Ammon's horn (tissue), 1 donor: ENCODE measurements at regions not wholly inside any gene's neighbourhood (a gene's known extent, or its start where the extent isn't known, plus 50 kb on each side); places are given as distances from the start of the nearest gene placed in this dataset.

Source experiments
- DNase-seq: peaks from one replicate; pipeline ENCODE4 v3.0.0-alpha.2; 2016; ENCODE audit warnings: low spot score

DNA sequence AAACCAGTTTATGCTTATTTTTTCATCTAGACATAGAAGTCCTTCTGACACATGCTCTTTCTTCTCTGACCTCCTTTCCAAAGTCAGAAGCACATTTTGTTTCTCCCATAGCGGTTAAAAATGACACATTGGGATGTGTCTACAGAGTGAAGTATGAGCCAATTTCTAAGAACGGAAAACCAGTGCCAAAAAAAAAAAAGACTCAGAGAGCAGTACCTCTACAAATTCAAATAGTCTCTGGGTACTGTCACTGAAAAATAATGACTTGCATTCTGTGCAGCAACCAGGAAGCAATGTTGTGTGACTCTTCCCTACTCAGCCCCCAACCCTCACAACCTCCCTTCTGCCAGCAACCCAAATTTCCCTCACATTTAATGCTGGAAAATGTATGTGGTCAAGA lies 145.5 kb upstream of the PMFBP1 start:
- no peak for DNase-seq

DNA sequence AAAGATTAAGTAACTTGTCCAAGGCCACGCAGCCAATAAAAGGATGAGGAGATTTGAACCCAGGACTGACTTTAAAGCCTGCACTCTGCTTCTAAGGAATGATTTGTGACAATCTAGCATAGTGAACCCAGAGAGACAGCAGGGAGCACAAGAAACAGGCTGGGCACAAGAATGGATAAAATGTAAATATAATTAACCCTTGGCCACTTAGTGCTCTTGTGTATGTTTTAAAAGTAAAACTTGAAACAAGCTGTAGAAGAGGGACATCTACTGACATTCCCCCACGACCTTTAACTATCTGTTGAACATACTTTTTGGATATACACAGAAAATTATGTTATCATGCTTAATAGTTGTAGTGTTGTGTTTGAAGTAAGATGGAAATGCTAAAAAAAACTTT lies 141.9 kb upstream of the PMFBP1 start:
- DNase-seq = no peak

- peak; percentile 7 for DNase-seq
Measured at GRCh38 chr16:72312828-72313227, 140.9 kb upstream of the PMFBP1 start.

- DNase-seq = no peak
Measured at GRCh38 chr16:72311426-72311825, 139.5 kb upstream of the PMFBP1 start.

GRCh38 chr16:72309001-72309400 lies 137.0 kb upstream of the PMFBP1 start:
- no peak for DNase-seq

DNA sequence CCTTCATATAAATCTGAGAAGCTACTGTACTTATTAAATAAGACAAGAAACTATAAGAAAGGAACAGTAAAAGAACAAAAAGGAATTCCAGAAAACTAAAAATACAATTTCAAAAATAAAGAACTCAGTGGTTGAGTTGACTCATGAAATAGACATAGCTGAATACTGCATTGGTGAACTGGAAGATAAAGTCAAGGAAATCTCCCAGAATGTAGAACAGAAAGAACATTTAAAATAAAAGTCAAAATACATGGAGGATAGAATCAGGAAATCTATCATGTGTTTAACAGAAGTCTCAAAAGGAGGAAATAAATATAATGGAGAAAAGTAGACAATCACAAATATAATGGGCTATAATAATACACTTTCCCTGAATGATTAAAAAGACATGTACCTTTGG lies 136.4 kb upstream of the PMFBP1 start:
- DNase-seq = no peak

DNA sequence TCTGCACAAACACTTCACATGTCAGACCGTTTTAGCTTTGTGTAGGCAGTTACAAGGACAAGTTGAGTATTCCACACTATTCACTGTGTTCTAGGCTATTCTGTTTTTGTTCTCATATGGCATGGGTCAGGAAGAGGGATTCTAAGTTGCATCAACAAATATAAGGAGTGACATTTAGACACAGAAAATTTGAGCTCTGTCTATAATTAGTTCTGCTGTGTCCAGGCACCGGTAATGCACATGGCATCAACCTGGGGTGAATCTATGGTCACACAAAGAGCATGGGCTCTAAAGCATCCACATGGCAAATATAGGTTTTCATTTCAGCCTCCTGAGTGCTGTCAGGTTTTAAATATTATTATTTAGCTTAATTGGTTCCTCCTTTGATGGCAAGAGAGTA lies 130.4 kb upstream of the PMFBP1 start:
- no peak for DNase-seq

GRCh38 chr16:72301523-72302236 lies 129.7 kb upstream of the PMFBP1 start:
- DNase-seq = no peak

DNA sequence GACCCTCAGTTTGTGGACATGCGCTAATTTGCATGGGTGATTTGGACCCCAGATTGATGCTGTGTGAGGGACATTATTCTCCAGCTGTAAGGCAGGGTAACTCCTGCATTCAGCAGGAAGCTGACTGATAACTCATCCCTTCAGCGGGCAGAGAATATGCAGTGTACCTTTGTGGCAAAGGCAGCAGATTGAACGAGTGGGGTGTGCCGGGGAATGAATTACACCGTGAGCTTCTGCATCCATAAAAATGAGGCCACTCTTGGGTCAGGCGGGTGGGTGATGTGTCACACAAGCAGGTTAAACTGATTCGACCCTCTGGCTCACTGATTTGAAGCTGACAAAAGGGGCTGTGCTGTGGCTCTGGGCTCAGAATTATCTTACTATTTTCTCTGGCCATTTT lies 128.9 kb upstream of the PMFBP1 start:
- no peak for DNase-seq

DNA sequence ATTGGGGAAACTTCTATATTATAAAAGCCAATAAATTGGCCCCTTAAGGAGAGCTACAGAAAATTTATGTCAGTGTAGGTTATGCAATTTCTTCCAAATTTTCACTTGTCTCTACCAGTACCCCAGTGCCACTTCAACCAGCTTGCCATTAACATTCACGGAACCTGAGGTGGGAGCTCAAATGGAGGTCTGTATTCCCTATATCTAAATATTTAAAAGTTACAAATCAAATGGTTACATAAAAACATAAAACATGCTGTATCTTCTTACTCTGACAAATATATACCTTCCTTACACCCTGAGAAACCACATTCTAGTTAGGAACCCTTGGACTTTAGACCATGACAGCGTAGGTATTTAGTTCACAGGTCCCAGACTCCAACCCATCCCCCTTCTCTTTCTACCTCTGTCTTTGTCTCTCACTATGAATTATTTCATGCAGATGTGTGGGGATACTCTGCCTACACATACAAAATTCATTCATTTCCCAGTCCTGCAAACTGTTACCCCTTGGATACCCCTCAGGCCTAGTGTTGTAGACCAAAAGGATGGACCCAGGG lies 127.8 kb upstream of the PMFBP1 start:
- no peak for DNase-seq

DNA sequence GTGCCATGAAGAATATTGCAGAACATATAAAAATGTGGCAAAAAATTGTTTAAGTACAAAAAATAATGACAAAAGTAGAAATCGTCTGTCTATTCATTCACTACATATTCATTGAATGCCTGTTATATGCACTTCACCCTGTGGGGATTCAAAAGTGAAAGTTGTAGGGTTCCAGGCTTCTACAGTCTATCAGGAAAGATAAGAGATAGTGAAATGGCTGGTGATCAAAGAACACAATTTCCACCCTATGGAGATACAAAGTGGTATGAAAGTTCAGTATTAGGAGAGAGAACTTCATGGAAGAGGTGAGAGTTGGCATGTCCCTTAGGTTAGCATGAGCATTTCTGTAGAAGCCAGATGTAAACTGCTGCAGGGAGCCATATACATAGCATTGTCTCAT lies 127.0 kb upstream of the PMFBP1 start:
- no peak for DNase-seq

GRCh38 chr16:72295914-72296313 lies 124.0 kb upstream of the PMFBP1 start:
- DNase-seq = no peak

GRCh38 chr16:72291531-72291981 lies 119.6 kb upstream of the PMFBP1 start:
- DNase-seq = peak; percentile 8

DNA sequence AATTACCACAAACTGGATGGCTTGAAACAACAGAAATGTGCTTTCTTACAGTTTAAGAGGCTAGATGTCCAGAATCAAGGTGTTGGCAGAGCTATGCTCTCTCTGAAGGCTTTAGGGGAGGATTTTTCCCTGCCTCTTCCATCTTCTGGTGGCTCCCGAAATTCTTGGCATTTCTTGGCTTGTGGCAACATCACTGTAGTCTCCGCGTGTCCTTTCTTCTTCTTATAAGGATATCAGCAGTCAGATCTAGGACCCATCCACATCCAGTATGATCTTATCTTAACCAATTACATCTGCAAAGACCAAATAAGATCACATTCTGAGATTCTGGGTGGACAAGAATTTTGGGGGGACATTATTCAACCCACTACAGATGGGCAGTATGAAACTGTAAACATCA lies 119.2 kb upstream of the PMFBP1 start:
- no peak for DNase-seq

GRCh38 chr16:72287649-72288048 lies 115.7 kb upstream of the PMFBP1 start:
- no peak for DNase-seq

- no peak for DNase-seq
Measured at GRCh38 chr16:72286936-72287620, 115.1 kb upstream of the PMFBP1 start.

GRCh38 chr16:72285728-72286127 lies 113.8 kb upstream of the PMFBP1 start:
- DNase-seq = no peak

- no peak for DNase-seq
Measured at GRCh38 chr16:72285324-72285723, 113.4 kb upstream of the PMFBP1 start.

GRCh38 chr16:72284042-72284789 lies 112.3 kb upstream of the PMFBP1 start:
- no peak for DNase-seq

GRCh38 chr16:72282362-72282761 lies 110.4 kb upstream of the PMFBP1 start:
- DNase-seq = no peak

DNA sequence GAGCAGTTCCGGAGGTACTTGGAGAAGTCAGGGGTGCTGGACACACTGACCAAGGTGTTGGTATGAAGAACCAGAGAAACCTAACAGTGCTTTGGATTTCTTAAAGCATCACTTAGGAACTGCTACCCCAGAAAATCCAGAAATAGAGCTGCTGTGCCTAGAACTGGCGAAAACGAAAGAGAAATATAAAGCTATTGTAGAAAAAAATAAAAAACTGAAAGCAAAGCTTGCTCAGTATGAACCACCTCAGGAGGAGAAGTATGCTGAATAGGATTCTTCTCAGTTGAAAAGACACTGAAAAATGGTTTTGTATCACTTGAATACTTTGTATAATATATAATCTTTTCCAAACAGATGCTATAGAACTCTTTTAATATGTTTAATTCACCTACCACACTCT lies 106.3 kb upstream of the PMFBP1 start:
- DNase-seq = no peak

- no peak for DNase-seq
Measured at GRCh38 chr16:72277749-72278148, 105.8 kb upstream of the PMFBP1 start.
